ENCODE measurements at regions not wholly inside any gene's neighbourhood (a gene's known extent, or its start where the extent isn't known, plus 50 kb on each side); places are given as distances from the start of the nearest gene placed in this dataset.

DNA sequence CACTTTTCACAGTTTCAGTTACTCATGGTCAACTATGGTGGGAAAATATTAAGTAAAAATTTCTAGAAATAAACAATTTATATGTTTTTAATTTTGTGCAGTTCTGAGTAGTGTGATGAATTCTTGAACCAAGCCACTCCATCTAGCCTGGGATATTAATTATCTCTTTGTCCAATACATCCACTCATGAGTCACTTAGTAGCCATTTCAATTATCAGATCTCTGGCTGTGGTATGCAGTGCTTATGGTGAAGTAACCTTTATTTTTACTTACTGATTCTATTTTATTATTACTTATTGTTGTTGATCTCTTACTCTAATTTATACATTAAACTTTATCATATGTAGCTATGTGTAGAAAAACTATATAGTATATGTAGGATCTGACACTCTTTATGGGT is 128.9 kb upstream of the KLHL1 start:
- TF ChIP-seq, protein P1, sequence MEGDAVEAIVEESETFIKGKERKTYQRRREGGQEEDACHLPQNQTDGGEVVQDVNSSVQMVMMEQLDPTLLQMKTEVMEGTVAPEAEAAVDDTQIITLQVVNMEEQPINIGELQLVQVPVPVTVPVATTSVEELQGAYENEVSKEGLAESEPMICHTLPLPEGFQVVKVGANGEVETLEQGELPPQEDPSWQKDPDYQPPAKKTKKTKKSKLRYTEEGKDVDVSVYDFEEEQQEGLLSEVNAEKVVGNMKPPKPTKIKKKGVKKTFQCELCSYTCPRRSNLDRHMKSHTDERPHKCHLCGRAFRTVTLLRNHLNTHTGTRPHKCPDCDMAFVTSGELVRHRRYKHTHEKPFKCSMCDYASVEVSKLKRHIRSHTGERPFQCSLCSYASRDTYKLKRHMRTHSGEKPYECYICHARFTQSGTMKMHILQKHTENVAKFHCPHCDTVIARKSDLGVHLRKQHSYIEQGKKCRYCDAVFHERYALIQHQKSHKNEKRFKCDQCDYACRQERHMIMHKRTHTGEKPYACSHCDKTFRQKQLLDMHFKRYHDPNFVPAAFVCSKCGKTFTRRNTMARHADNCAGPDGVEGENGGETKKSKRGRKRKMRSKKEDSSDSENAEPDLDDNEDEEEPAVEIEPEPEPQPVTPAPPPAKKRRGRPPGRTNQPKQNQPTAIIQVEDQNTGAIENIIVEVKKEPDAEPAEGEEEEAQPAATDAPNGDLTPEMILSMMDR (IDR thresholded peaks at IDR 0.05; ENCODE audit: poor library complexity) = no peak
- no peak for TF ChIP-seq EZH2 (IDR thresholded peaks at IDR 0.05; ENCODE audit: borderline replicate concordance)

Data from hepatocyte (in vitro differentiated cells).